Fibroblast of lung (primary cell): ENCODE measurements at regions not wholly inside any gene's neighbourhood (a gene's known extent, or its start where the extent isn't known, plus 50 kb on each side); places are given as distances from the start of the nearest gene placed in this dataset.

ENCODE experiments used
- DNase-seq, 2 donors: peaks; one replicate each; pipeline versions ENCODE4 v3.0.0 to v3.0.0-alpha.2; 2010; ENCODE audit warnings: low read depth in 2 of 2
- H2AFZ ChIP-seq: 2 replicates; pipeline ENCODE4 v1.5.1; 2012; ENCODE audit warnings: low read length, control low read depth, inconsistent platforms
- H3K27ac ChIP-seq: 2 replicates; pipeline ENCODE4 v1.5.1; 2011; ENCODE audit warnings: low read length, control low read depth; ENCODE audit not compliant: insufficient read depth
- H3K27me3 ChIP-seq: 2 replicates; pipeline ENCODE4 v1.5.1; 2011; ENCODE audit warnings: mild to moderate bottlenecking, low read length; ENCODE audit not compliant: control insufficient read depth, insufficient read depth
- H3K36me3 ChIP-seq: 2 replicates; pipeline ENCODE4 v1.5.1; 2011; ENCODE audit warnings: low read length; ENCODE audit not compliant: control insufficient read depth, insufficient read depth
- H3K4me1 ChIP-seq: 2 replicates; pipeline ENCODE4 v1.5.1; 2011; ENCODE audit warnings: low read length; ENCODE audit not compliant: control insufficient read depth, insufficient read depth; ENCODE audit errors: extremely low read depth
- H3K4me2 ChIP-seq: 2 replicates; pipeline ENCODE4 v1.5.1; 2011; ENCODE audit warnings: low read length, control low read depth; ENCODE audit not compliant: insufficient read depth; ENCODE audit errors: extremely low read depth
- H3K4me3 ChIP-seq, 4 experiments: fragments of 200-600 bp in 1 of 4; sonication (generic) in 1 of 4; replicated peaks in 1 of 4; 2 replicates each; pipeline ENCODE4 v1.5.1; 2011 to 2016; ENCODE audit warnings: low read length in 4 of 4, low read depth in 3 of 4, mild to moderate bottlenecking in 3 of 4, control low read depth in 2 of 4, inconsistent platforms in 1 of 4, mixed read lengths in 1 of 4; ENCODE audit not compliant: insufficient read depth in 1 of 4; ENCODE audit errors: control extremely low read depth in 1 of 4
- H3K79me2 ChIP-seq: 2 replicates; pipeline ENCODE4 v1.5.1; 2012; ENCODE audit warnings: mild to moderate bottlenecking, low read length, inconsistent platforms; ENCODE audit not compliant: control insufficient read depth, insufficient read depth
- H3K9ac ChIP-seq: 2 replicates; pipeline ENCODE4 v1.5.1; 2011; ENCODE audit warnings: mild to moderate bottlenecking, low read length, control low read depth; ENCODE audit not compliant: insufficient read depth
- H3K9me3 ChIP-seq: 2 replicates; pipeline ENCODE4 v1.5.1; 2012; ENCODE audit warnings: low read depth, low read length; ENCODE audit not compliant: control insufficient read depth, insufficient read depth
- H4K20me1 ChIP-seq: 2 replicates; pipeline ENCODE4 v1.5.1; 2011; ENCODE audit warnings: low read length; ENCODE audit not compliant: control insufficient read depth, insufficient read depth; ENCODE audit errors: extremely low read depth
- EZH2 ChIP-seq: IDR thresholded peaks from 2 replicates; pipeline ENCODE4 v1.5.1; 2012; ENCODE audit warnings: low read length, control low read depth, mild to moderate bottlenecking; ENCODE audit errors: missing control alignments
- TF ChIP-seq, protein P1 (sequence below), 2 donors: IDR thresholded peaks in 1 of 2; conservative IDR thresholded peaks in 1 of 2; 1 replicate in 1 of 2; 2 replicates in 1 of 2; pipeline ENCODE4 v1.5.1; 2011 to 2012; ENCODE audit warnings: low read length in 2 of 2, control low read depth in 1 of 2, inconsistent platforms in 1 of 2, low read depth in 1 of 2, mild to moderate bottlenecking in 1 of 2

DNA sequence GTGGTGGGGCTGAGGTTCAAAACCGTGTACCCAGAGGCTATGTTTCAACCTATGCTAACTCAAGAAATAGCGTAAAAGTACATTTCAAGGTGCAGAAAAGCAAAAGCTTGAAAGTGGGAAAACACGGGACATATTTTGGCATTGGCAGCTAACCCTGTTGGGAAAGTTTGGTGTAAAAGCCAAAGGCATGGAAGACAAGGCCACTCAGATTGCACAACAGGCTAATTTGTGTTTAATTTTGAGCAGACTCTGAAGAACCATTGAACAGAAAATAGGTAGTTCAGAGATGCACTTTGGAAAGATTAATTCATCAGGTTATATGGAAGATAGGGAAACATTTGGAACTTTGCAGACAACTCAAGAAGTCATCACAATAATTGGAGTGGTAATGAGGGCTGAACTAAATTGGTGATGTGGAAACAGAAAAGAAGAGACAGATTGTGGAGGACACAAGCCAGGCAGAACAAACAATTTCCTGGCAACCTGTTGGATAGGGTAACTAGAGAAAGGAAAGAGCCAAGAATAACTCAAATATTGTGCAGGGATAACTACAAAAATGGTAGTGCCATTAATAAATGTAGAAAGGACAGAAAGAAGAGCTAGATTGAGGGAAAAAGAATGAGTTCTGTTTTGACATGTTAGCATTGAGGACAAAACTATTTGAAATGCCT, 140.5 kb upstream of the PGR start:
- no peaks in the 10 kb centered on the region for H4K20me1 ChIP-seq
- no peak for DNase-seq

DNA sequence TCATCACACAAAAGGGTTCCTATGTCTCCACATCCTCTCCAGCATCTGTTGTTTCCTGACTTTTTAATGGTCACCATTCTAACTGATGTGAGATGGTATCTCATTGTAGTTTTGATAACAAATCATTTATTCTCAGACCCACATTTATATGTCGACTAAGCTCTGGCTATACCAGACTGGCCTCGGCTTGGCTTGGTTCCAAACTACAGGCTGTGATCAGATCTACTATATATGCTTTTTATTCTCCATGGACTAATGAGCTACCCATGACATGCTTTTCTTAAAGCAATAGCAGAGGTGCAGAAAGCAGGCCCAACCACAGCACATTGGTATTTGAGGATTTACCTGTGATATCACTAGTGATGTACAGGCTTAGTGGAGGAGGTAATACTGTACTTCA, 139.8 kb upstream of the PGR start:
- H3K36me3 ChIP-seq: no peaks in the 10 kb centered on the region
- no peak overlapping the region for H3K27ac ChIP-seq
- no peak overlapping the region for H2AFZ ChIP-seq
- no peak overlapping the region for H3K9ac ChIP-seq
- H3K27me3 ChIP-seq: no peaks in the 10 kb centered on the region
- DNase-seq: no peak
- H3K9me3 ChIP-seq: no peaks in the 10 kb centered on the region
- H3K4me1 ChIP-seq: no peaks in the 10 kb centered on the region
- no peaks in the 10 kb centered on the region for H3K79me2 ChIP-seq
- TF ChIP-seq EZH2: no peak
- TF ChIP-seq, protein P1, sequence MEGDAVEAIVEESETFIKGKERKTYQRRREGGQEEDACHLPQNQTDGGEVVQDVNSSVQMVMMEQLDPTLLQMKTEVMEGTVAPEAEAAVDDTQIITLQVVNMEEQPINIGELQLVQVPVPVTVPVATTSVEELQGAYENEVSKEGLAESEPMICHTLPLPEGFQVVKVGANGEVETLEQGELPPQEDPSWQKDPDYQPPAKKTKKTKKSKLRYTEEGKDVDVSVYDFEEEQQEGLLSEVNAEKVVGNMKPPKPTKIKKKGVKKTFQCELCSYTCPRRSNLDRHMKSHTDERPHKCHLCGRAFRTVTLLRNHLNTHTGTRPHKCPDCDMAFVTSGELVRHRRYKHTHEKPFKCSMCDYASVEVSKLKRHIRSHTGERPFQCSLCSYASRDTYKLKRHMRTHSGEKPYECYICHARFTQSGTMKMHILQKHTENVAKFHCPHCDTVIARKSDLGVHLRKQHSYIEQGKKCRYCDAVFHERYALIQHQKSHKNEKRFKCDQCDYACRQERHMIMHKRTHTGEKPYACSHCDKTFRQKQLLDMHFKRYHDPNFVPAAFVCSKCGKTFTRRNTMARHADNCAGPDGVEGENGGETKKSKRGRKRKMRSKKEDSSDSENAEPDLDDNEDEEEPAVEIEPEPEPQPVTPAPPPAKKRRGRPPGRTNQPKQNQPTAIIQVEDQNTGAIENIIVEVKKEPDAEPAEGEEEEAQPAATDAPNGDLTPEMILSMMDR (conservative IDR thresholded peaks at IDR 0.05 in 1 of 2, IDR thresholded peaks at IDR 0.05 in 1 of 2; ENCODE audit: low read depth in 1 of 2, low read length in 2 of 2): no peak
- no peak overlapping the region for H3K4me2 ChIP-seq
- no peaks in the 10 kb centered on the region for H4K20me1 ChIP-seq
- H3K4me3 ChIP-seq: no peak overlapping the region

More for the DNA sequence above, 140.5 kb upstream of the PGR start:
- Histone ChIP-seq H2AFZ (no peak overlapping the region), H3K36me3 (no peaks in the 10 kb centered on the region), H3K27ac (no peak overlapping the region), H3K9ac (no peak overlapping the region), H3K4me3 (no peak overlapping the region), H3K4me2 (no peak overlapping the region), H3K4me1 (no peaks in the 10 kb centered on the region), H3K27me3 (no peaks in the 10 kb centered on the region), H3K79me2 (no peaks in the 10 kb centered on the region), H3K9me3 (no peaks in the 10 kb centered on the region)
- TF ChIP-seq EZH2: no peak
- TF ChIP-seq, protein P1 (conservative IDR thresholded peaks at IDR 0.05 in 1 of 2, IDR thresholded peaks at IDR 0.05 in 1 of 2; ENCODE audit: low read depth in 1 of 2, low read length in 2 of 2): no peak

DNA sequence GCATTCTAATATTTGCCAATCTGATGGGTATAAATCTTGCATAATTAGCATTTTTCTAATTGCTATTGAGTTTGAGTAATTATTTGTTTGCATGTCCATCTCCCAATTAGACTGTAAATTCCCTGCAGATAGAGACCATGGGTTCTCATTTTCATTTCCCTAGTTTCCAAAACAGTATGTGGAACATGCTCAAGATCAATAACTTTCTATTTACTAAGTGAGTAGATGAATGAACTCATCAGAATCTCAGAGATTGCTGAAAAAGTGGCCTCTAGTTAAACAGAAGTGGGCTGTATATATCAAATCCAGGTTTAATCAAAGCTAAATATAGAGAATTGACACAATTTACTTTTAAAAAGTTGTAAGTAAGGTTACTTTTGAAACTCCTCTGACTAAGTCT, 138.0 kb upstream of the PGR start:
- H3K27ac ChIP-seq: no peak overlapping the region
- H3K9me3 ChIP-seq: no peaks in the 10 kb centered on the region
- H3K4me3 ChIP-seq: no peak overlapping the region
- H4K20me1 ChIP-seq: no peaks in the 10 kb centered on the region
- H3K4me1 ChIP-seq: no peaks in the 10 kb centered on the region
- H2AFZ ChIP-seq: no peak overlapping the region
- H3K4me2 ChIP-seq: no peak overlapping the region
- H3K9ac ChIP-seq: no peak overlapping the region
- H3K36me3 ChIP-seq: no peaks in the 10 kb centered on the region
- TF ChIP-seq, protein P1 (conservative IDR thresholded peaks at IDR 0.05 in 1 of 2, IDR thresholded peaks at IDR 0.05 in 1 of 2; ENCODE audit: low read depth in 1 of 2, low read length in 2 of 2): no peak
- no peak for TF ChIP-seq EZH2
- no peak for DNase-seq
- no peaks in the 10 kb centered on the region for H3K27me3 ChIP-seq
- no peaks in the 10 kb centered on the region for H3K79me2 ChIP-seq
